Fibroblast of skin of right quadriceps (primary cell): ENCODE measurements at regions not wholly inside any gene's neighbourhood (a gene's known extent, or its start where the extent isn't known, plus 50 kb on each side); places are given as distances from the start of the nearest gene placed in this dataset.
"Not testable (repeated sequence)": the region's sequence is repeated elsewhere in the genome, so short reads cannot be mapped to it uniquely, and the experiment has no call there.

Experiments
- DNase-seq: peaks from one replicate; pipeline ENCODE4 v3.0.0-alpha.2; 2013

DNA sequence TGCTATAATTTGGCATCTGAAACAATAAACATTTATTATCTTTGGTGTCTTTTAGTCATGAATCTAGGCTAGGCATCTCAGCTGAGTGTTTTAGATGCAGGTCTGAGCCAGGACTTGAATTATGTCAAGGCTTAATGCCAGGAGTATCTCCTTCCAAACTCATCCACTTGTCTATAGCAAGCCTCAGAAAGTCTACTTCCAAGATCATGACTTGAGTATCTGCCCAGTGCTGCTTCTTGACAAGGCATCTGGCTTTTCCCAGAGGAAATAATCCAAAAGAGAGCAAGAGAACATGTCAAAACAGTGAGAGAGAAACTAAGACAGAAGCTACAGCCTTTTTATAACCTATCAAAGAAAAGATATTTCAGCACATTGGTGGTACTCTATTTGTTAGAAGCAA is 1052.1 kb upstream of the PCDH10 start:
- DNase-seq = no peak

- DNase-seq = peak; percentile 67
These were observed 1047.6 kb upstream of the PCDH10 start for GRCh38 chr4:132101526-132101925.

DNA sequence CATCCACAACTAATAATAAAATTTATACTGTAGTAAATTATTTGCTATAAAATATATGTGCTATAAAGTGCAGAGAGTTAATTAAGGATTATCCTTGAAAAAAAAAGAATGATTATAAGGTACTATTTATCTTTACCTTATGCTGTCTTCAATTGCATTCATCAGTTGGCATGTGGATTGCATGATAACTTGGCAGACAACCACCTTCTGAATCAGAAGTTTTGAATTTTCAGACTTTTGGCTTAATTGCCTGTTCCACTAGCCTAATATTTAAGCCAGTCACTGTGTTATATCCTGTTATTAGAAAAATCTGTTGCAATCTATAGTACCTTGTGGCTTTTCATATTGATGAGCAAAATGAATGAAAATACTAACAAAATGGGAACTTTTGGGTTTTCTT is 1040.3 kb upstream of the PCDH10 start:
- DNase-seq = peak; percentile 66

GRCh38 chr4:132114885-132115284 is 1034.2 kb upstream of the PCDH10 start:
- DNase-seq = peak; percentile 10

GRCh38 chr4:132122741-132123140 is 1026.4 kb upstream of the PCDH10 start:
- DNase-seq = not testable (repeated sequence)

DNA sequence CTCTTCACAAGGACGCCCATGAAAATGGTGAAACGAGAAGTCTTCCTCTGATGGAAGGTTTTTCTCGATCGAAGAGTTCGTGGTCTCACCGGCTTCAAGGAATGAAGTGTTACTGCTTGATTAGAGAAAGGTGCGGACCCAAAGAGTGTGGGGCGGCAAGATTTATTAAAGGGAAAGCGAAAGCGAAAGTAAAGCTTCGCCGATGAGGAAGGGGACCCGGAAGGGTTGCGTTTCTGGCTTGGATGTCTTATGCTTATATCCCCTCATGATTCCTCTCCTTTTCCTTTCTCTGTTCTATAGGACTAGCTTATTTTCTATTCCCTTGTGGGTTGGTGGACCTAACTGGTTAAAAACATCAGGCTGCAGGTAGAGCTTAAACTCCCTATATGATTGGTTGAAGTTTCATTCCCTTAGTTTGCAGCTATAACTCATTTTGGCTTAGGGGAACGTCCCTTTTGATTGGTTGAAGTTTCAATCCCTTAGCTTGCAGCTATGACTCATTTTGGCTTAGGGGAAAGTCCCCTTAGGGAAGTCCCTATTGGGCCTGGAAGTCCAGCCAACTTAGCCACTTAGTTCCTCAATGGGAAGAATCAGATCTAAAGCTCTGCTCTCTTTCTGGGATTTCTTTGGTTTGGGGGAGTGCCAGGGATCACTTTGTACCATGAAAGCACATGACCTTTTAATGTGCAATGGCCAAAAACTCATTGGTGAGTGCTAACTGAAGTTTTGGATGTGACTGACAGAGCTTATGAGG is 1025.0 kb upstream of the PCDH10 start:
- DNase-seq = peak; percentile 8

- no peak for DNase-seq
These were observed 1024.5 kb upstream of the PCDH10 start for GRCh38 chr4:132124624-132124974.

- no peak for DNase-seq
These were observed 1024.0 kb upstream of the PCDH10 start for GRCh38 chr4:132125131-132125530.

GRCh38 chr4:132132433-132132832 is 1016.7 kb upstream of the PCDH10 start:
- DNase-seq = no peak

DNA sequence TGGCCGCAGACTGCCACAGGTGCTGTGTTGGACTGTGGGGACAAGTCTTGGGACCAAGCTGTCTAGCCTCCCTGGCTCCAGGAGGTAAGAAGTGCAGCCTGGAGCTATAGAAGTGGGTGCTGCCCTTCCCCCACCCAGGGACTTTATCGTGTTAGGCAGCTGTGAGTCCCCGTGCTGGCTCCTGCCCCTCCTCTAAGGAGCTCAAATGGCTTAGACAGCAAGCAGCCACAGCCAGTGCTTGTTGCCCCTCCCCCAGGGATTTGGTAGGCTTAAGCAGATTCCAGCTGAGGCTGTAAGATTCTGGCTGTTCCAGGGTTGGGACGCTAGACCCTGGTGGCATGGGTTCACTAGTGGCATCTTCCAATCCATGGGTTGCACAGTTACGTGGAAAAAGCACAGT is 979.4 kb upstream of the PCDH10 start:
- DNase-seq = no peak

- peak; percentile 80 for DNase-seq
These were observed 969.1 kb upstream of the PCDH10 start for GRCh38 chr4:132180020-132180427.

DNA sequence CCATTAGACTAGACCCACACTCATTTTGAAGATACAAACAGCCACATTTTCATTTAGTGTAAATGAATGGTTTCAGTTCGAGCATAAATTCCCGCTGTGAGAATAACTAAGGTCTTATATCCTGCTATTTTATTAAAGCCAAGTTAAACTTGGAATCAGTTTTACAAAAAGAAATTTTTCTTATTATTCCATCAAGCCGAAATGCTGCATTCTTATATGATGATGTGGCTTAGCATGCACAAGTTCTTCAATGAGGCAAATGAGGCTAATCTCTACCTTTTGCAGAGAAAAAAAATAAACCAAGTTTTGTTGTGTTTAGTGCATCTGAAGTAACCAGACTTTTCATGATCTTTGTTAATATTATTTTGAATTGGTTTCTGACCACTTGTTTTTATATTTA is 953.9 kb upstream of the PCDH10 start:
- DNase-seq = peak; percentile 14

DNA sequence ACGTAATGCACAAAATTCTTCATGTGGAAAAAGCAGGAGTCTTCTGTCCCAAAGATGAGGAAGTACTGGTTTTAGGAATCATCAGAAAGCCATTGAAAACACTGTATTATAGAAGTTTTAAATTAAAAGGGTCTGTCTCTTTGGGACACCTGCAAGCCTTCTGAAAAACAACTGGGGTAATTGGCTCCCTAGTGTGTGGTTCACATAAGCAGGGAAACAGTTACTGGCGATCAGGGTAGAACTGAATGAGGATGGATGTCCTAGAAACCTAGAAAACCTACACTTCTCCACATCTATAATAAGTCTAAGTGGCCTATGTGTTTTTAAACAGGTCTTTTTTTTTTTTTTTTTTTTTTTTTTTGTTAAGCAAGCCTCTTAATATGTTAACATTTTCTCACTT is 945.5 kb upstream of the PCDH10 start:
- no peak for DNase-seq

GRCh38 chr4:132214519-132214918 is 934.6 kb upstream of the PCDH10 start:
- no peak for DNase-seq

GRCh38 chr4:132218406-132218805 is 930.7 kb upstream of the PCDH10 start:
- DNase-seq = no peak

DNA sequence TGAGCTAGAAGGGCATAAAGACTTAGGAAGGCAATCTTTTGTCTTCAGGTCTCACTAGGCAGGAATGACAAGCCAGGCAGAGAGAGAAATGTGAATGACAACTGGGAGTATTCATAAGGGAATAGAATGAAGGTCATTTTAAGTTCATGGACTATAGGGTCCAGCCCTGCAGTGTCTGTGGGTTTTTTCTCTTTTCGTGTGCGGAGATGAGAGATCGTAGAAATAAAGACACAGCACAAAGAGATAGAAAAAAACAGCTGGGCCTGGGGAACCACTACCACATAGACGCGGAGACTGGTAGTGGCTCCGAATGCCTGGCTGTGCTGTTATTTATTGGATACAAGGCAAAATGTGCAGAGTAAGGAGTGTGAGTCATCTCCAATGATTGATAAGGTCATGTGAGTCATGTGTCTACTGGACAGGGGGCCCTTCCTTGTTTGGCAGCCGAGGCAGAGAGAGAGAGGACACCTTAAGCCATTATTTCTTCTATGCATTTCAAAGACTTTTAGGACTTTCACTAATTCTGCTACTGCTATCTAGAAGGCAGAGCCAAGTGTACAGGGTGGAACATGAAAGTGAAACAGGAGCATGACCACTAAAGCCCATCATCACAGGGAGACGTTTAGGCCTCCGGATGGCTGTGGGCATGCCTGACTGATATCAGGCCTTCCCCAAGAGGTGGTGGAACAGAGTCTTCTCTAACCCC is 921.8 kb upstream of the PCDH10 start:
- DNase-seq = no peak

GRCh38 chr4:132227857-132228165 is 921.3 kb upstream of the PCDH10 start:
- peak; percentile 14 for DNase-seq

DNA sequence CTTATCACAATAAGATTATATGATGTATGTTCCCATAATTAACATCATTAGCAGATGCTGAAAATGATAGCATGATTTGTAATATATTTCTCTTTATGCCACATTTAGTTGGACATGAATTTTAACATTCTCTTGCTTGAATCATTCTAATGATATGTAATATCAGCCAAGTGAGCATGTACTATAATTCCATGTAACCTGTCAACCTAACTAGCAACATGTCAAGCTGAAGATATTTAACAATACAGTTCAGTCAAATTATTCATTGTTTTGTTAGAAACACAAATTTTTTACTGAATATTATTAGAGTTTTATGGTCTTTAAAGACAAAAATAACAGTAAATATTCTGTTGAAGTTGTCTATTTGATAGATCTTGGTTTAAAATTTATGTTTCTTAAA is 920.4 kb upstream of the PCDH10 start:
- no peak for DNase-seq

DNA sequence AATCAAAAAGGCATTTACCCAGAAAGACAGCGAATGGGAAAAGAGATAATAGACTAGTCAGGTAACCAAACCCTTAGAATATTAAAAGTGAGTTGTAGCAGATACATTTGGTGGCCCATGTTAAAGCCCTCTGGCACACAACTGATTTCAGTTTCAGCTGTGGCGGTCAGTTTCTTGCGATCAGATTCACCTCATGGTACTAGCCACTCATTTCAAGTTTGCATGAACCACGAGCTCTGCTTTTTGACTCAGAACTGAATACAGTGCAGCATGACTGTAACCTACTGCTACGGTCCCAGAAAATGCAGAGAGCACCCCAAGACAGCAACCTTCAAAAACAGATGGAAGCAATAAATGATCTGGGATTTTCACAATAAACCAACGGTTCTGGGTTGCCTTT is 919.1 kb upstream of the PCDH10 start:
- no peak for DNase-seq

GRCh38 chr4:132238697-132239096 is 910.4 kb upstream of the PCDH10 start:
- no peak for DNase-seq

GRCh38 chr4:132240081-132240480 is 909.0 kb upstream of the PCDH10 start:
- DNase-seq = no peak

DNA sequence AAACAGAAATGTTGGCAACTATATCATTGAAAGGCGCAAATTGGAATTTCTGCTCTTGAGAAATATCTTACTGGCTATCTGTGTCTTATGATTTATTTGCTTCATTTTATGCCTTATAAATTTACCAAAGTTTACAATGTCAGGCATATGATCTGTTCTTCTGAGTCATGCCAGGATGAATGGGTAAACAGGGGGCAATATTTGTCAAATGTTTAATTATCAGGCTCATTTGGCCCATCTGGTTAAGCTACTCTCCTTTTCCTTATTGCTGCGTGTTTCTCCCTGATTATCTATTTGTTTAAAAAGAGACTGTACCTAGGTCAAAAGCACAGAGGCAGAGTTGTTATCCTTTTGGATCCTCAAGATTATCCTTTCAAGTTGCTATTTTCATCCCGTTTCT is 903.8 kb upstream of the PCDH10 start:
- DNase-seq = no peak

DNA sequence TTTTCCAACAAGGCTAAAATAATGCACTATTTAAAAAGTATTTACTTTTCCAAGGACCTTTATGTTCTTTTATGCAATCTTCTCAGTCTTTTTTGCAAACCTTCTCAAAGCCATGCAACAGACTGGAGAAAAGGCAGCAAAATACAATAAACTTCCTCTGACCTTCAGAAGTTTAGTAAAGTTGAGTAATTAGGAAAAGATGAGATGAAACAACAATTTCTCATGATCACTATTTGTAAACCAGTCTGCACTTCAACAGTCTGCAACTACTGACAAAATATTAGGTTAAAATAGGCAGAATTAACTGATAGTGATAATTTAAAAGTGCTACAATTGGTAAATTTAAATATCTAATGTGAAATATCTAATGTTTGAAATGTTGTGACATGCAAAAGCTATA is 884.9 kb upstream of the PCDH10 start:
- DNase-seq = no peak

DNA sequence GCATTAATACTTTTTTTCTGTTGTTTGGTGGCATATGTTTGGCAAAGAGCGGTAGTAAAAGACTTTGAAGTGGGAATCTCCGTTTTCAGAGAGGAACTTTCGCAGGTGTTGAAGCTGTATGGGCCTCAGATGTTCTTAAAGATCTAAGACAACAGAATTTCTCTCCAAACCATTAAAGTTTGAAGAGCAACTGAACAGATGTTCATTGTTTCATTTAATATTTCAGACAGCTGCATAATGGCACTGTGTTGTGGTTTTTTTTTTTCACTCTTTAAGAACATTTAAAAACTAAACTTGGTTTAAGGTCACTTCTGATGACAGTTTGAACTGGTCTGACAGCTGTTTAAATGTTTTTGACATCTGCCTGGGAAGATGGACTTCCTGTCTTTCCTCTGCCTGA is 882.7 kb upstream of the PCDH10 start:
- DNase-seq = no peak

DNA sequence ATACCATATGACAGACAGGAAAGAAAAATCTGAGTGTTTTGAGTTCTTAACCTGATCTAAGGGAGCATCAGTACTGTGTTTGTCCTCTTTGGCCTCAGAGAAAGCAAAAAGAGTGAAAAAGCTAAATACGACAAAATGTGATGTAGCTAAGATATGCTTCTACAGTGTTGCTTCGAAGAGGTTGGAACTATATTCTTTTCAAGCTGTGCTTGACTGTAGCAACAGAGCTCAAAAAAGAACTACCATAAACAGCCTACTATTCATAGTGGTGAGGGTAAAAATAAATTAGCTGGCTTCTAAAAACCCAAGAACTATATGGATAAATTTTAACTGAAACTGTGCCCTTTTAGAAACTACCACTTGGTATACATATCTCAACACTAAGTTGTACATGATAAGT is 881.8 kb upstream of the PCDH10 start:
- no peak for DNase-seq
